GM18511 (cell line): ENCODE measurements at regions not wholly inside any gene's neighbourhood (a gene's known extent, or its start where the extent isn't known, plus 50 kb on each side); places are given as distances from the start of the nearest gene placed in this dataset.
"Not testable (repeated sequence)": the region's sequence is repeated elsewhere in the genome, so short reads cannot be mapped to it uniquely, and the experiment has no call there.

Source experiments
- ATAC-seq: cut with Tn5 transposase; IDR thresholded peaks from one replicate; pipeline ENCODE4 v1.9.1; 2021; ENCODE audit warnings: mild to moderate bottlenecking, moderate library complexity; ENCODE audit not compliant: unreplicated experiment

DNA sequence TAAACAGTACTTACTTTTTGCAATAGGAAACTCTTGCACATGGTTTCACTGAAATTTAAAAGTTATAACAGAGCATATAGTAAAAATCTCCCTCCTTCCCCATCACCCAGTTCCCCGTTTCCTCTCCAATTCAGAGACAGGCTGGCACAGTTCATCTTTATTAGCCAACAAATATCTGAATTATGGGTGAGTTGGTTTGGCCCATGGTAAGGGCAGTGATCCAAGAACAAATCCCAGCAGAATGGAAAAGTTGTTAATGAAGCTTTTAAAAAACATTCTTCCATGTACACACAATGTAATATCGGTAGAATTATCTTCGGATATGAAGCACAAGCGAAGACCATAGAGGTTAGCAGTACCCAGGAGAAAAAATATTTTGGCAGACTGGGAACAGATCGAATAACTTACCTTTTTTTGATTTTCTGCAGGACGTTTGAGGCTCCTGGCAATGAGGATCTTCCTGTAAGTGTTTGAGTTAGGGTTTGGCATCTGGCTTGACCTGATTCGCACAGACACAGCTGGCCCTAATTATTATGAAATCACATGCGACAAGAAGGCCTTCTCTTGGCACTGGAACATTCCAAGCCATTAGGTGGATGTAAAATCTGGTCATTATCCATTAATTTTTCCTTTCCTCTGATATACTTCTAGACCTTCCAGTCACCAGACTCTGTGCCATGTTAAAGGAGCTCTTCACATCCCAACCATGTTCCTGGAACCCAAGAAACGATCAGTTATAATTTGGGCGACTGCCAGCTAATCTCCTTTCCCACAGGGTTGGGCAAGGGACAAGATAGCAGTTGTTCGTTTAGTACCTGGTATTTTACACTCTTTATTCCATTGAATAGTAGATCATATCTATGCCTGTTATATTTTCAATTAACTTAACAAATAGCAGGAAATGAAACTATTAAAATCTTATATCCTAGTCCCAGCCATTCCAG lies 139.4 kb upstream of the TSC22D1 start:
- no peak for ATAC-seq

DNA sequence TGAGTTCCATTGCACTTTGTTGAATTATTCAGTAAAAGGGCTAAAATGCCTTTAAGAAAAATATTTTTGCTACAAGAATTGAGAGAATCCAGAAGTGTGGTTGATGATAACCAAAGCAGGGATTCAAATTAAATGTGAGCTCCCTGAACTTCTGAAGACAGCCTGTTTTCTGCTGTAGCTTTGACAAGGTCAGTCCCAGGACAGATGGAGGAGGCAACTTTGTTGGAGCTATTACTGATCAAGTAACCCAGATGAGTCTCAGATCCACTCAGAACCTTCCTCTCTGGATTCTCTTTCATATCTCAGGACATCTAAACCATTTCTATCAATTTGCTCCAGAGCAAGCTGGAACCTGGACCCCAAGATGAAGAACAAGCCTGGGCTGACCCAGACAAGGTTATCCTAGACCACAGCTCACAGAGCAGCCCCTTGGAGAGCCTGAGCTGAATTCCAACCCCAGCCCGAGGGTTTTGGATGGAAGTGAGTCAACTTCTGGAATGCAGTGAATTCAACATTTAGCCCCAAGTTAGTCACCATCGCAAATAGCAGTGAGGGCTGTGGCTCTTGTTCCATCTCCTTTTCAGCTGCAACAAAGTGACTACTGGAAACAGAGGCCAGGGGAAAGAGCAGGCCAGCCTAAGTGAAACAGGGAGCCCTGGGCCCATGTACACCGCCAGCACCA lies 137.8 kb upstream of the TSC22D1 start:
- ATAC-seq: no peak

DNA sequence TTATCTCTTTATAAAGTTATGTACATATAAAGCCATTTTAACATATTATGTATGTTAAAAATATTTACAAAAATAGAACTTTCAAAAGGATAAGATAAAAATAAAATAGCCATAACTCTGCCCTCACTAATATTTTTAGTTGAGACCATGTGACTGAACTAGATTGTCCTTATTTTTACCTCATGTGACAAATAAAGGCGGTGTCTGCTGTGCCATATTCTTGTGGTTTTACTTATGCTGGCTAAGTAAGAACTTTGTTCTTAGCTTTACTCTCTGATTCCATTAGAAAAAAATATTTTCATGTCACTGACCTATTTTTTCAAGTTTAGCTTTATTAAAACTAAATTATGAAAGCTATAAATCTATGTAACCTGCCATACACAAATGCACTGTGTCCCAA lies 135.6 kb upstream of the TSC22D1 start:
- no peak for ATAC-seq

DNA sequence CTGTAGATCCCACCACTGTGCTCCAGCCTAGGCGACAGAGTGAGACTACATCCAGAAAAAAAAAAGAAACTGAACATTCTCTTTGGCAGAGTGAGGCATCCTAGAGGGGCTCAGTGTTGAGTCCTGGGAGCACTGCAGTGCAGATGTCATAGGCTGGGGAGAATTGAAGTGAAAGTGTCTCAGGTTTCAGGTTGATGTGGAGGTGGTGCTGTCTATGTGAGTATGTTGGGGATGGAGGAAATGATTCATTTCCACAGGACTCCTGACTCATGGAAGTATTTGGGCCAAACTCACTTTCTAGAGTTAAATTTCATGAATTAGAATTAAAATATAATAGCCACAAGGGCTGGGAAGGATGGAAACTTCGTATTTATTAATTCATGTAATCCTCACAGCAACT lies 134.4 kb upstream of the TSC22D1 start:
- ATAC-seq: peak; percentile 52

DNA sequence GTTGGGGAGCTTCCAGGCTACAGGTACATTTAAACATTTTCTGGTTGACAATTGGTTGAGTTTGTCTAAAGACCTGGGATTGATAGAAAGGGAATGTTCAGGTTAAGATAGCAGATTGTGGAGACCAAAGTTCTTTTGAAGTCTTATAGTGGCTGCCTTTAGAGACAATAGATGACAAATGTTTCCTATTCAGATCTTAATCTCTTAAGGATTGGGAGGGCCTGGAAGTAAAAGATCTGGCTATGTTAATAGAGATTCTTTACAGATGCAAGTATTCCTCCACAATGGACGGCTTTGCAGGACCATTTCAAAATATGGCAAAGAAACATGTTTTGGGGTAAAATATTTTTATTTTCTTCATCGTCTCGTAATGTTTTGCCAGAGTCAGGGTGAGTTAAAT lies 128.7 kb upstream of the TSC22D1 start:
- ATAC-seq: not testable (repeated sequence)

DNA sequence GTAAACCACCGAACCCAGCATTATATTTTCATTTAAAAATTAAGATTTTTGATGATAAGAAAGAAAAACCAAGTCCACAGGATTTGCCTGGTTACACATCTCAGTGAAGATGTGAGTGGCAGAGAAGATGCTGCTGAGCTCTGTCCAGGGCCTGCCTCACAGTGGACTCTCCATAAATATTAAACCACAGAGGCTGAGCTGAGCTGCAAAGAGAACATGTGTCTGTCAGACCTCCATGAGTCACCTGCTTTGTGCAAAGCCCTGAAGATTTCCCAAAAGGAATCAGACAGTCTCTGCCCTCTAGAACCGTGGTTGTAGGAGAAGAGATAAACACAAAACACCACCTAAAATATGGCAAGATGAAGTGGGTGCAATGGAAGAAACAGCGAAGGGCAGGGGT lies 127.2 kb upstream of the TSC22D1 start:
- ATAC-seq: no peak

DNA sequence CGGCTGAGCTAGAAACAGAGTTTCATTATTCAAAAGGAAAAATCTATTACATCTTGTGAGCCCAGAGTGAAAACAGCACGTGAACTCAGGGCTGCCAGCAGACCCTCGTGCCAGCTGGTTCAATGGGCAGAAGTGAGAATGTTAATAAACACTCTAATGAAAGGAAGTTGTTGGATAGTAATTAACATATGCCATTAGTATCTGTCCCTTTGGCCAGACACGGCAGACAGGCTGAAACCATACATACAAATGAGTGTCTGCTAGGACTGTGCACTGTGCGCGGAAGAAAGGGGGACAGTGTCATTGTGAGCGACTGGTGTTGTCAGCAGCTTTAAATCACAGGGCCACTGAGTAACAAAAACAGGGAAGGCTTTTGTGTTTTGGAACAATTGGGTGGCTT lies 121.9 kb upstream of the TSC22D1 start:
- ATAC-seq: no peak

DNA sequence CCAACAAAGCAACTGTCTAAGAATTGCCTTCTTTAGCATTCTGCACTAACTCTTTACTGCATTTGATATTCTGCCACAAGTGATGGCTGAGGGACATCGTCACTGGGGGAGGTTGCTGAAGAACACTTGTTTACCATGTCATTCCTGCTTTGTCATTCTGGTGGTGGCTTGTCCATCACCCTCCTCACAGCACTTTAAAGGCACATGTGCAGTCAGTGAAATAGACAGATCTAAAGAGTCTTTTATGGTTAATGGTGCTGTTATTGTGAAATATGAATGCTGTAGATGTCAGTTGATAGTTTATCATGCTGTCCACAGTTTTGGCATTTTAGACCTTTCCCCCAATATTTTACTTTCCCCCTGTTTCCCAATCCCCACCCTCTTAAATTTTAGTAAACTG lies 120.9 kb upstream of the TSC22D1 start:
- no peak for ATAC-seq

DNA sequence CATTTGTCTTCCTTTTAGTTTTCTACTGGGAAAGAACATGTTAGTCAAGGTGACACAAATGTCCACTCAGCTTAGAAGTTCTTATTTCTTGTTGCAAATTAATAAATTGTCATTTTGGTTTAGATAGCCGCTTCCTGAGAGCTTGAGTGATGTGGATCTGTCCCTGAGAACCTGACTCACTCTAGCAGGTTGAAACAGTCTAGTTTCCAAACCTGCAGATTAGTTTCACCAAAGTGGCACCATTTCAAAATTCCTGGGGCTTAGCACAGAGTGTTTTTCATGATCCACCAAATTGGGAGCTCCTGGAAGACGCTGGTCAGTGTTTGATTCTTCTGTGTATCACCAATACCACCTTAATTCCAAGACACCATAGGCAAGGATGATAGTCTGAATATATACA lies 119.4 kb upstream of the TSC22D1 start:
- ATAC-seq: no peak

DNA sequence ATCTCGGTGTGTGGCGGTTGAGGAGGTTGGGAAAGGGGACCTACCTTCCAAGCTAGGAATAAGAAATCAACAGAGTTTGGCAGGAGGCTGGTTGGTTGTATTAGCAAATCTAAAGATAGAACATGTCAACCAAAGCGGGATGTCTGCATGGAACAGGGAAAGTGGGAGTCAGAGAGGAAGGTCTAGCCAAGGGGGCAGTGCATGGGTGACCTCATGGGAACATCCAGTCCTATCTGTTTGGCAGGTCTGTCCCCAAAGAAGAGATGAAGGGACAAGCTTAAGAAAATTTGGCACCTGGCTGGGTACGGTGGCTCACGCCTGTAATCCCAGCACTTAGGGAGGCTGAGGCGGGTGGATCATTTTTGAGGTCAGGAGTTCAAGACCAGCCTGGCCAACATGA lies 118.7 kb upstream of the TSC22D1 start:
- ATAC-seq: no peak

DNA sequence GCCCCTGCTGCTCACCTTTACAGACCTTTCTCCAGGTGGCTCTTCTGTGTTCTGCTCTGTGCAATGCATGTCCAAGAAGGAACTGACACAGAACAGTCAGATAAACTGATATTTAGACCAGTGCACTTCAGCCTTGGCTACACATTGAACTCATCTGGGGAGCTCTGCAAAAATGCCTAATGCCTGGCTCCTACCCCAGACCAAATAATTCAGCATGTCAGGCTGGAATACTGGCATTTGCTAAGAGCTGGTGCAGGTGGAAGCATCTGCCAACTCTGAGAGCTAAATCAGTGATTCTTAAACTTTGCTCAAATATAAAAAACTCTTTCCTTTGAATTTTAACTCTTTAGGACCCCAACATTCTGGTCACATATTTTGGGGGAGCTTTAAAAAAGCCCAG lies 118.2 kb upstream of the TSC22D1 start:
- ATAC-seq: no peak

DNA sequence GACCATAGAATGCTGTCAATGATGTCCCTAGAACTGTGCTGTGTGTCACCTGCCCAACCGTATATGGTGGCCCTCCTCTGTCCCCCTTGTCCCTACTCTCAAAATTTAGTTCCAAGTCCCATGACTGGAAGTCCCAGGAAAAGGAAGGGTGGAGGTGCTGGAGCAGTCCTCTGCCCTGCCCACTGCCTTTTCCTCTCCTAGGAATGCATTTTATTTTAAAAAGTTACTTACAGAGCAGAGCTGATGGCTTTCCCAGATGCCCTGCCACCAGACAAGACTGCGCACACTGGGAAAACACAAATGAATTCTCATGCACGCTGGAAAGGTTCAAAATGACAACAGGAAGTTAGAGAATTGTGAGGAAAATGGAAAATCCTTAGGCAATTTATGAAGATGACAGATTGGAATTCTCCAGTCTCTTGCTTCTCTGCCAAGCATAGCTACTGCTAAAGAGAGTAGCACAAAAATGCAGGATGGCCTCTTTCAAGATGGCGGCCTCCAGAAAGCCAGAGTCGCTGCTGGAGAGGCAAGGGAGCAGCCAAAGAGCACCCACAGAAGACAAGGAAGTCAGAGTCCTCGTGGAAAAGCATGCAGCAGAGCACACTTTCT lies 117.1 kb upstream of the TSC22D1 start:
- no peak for ATAC-seq

DNA sequence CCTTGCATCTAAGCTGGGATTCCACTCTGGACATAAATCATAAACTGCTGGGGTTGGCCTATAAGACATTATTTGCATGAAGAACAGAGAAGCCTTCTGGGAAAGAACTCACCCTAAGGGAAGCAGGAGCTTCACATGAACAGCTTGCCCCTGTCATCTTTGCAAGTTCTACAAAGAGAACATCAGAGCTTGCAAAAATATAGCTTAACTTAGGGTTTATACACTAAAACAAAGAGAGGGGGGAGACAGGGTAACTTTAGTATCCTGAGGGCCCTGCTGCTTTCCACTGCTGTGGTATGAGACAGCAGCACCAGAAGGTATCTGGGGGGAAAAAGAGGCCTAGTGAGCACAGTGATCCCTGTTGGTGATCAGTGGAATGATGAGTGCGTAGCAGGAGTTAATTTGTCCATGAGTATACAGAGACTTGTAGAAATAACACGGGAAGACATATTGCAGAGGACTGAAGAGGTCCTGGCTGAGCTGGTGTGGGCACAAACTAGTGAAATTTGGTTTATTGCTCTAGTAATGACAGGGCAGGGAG lies 116.1 kb upstream of the TSC22D1 start:
- ATAC-seq: no peak

DNA sequence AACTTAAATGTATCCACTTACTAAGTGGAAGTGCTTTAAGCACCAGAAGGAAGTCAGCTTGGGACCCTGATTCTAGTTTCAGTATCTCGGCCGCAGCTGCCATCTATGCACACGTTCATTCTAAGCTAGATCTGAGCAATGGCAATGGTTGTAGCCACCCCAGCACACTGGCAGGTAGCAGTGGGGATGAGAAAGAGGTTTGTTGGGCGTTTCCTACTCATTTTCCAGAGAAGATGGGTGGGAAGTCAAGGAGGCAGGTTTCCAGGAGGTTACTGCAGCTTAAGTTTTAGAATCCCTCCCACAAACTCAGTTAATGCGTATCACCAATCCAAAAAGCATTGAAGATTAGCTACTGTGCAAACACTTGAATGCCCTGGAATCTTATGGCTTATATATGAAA lies 114.2 kb upstream of the TSC22D1 start:
- ATAC-seq: no peak

DNA sequence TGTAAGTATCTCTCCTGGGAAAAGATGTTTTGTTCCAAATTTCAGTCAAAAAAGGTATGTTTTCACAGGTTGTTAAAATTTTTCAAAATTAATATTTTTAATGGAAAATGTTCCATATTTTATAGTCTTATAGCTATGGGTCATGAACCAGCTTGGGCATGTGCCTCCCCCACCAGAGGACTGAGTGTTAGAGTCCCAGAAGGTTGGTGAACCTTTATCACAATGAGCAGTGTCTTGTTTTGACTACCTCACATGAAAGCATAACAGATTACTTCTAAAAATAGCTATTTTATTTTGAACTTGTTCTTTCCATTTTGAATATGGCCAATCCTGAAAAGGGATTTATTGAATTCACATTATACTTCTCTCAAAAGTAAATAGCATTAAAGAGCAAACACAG lies 112.5 kb upstream of the TSC22D1 start:
- ATAC-seq: no peak

DNA sequence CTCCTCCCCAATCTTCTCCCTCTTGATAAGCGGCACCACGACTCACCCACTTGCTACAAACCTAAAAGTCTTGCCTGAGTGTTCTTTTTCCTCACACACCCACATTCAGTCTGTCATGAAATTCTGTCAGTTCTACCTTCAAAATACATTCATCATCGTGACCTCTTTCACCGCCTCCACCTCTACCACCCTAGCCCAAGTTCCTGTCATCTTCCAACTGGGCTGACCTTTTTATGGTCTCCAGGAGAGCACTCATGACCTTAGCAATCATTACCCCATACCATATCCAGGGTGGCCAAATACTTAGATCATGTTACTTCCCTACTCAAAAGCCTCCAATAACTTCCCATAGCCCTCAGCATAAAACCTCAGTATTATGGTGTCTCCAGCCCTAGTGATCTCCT lies 110.4 kb upstream of the TSC22D1 start:
- ATAC-seq: no peak

DNA sequence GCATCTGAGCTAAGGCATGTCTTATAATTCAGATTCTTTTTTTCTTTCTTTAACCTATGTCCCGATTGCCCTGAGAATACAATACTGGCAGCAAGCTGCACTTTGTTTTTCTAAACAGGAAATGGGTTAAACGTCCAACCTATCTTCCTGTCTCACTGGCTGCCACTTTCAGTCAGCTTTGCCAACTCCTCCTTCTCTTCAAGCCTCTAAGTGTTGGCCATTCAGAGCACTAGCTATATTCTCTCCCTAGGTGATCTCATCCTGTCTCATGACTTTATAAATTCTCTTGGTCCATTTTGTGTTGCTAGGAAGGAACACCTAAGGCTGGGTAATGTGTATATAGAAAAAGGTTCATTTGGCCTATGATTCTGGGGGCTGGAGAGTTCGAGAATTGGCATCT lies 109.5 kb upstream of the TSC22D1 start:
- no peak for ATAC-seq

DNA sequence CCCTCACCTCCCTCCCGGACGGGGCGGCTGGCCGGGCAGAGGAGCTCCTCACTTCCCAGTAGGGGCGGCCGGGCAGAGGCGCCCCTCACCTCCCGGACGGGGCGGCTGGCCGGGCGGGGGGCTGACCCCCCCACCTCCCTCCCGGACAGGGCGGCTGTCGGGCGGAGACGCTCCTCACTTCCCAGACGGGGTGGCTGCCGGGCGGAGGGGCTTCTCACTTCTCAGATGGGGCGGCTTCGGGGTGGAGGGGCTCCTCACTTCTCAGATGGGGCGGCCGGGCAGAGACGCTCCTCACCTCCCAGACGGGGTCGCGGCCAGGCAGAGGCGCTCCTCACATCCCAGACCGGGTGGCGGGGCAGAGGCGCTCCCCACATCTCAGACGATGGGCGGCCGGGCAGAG lies 106.3 kb upstream of the TSC22D1 start:
- not testable (repeated sequence) for ATAC-seq

DNA sequence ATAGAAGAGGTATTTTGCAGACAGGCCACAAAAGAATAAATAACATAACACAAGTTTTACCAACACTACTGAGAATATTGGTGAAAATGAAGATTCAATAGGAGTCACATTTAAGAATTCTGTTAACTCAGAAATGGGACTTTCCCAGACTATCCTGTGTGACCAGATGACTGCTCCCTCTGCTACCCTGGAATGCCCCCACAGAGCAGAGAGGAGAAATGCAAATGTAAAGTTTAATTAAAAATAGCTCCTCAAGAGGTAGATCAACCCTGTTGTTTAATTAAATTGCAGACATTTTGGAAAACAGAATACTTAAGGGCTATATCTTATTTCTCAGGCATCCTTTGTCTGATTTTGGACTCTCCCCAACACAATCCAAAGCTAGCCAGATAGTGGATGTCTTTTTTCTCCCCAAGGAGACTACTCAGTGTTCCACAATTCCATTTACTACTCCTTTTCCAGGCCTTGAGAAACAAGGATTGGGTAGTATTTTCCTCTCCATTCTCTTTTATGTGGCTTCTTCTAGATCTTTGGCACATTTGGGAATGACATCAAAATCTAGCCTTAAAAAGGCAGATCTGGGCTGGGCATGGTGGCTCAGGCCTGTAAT lies 104.7 kb upstream of the TSC22D1 start:
- ATAC-seq: no peak

DNA sequence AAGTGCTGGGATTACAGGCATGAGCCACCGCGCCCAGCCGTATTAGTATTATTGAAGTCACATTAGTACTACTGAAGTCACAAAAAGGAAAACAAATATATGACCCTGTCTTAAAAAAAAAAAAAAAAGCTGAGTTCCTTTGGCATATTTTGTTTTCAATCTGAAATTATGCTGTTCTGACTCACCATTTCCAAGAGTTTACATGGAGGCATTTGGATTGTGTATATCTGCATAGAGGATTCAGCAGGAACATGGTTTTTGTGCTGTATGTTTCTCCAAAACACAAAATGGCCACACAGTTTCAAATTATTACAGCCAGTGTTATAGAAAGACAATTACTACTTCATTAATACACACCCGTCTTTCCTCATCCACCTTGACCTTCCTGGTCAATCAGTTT lies 103.5 kb upstream of the TSC22D1 start:
- ATAC-seq: no peak

DNA sequence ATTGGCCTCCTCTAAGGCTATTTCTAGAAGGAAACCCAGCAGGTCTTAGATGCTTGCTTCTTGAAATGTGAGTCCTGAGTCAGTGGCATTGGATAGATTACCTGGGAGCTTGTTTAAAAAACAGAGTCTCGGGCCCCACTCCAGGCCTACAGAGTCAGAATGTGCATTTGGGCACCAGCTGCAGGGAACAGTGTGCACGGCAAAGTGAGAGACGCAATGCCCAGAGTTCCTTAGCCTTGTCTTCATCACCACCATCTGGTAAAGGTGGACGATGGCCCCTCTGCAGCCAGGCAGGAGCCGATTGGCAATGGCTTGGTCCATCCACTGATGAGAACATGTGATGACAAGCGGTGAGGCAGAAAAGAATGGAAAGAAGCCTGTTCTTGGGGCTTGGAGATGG lies 102.1 kb upstream of the TSC22D1 start:
- ATAC-seq: no peak
